HL-60 (cell line): ENCODE measurements at regions not wholly inside any gene's neighbourhood (a gene's known extent, or its start where the extent isn't known, plus 50 kb on each side); places are given as distances from the start of the nearest gene placed in this dataset.

Experiments
- CTCF ChIP-seq: IDR thresholded peaks from one replicate; pipeline ENCODE4 v1.5.1; 2011; ENCODE audit warnings: low read length, control low read depth, inconsistent platforms; ENCODE audit not compliant: insufficient read depth
- GABPA ChIP-seq: IDR thresholded peaks from 2 replicates; pipeline ENCODE4 v1.6.1; 2012; ENCODE audit warnings: low read depth
- POLR2AphosphoS5 ChIP-seq: IDR thresholded peaks from 2 replicates; pipeline ENCODE4 v1.6.1; 2012; ENCODE audit warnings: low read depth
- REST ChIP-seq: IDR thresholded peaks from 2 replicates; pipeline ENCODE4 v1.6.1; 2012; ENCODE audit warnings: low read depth; ENCODE audit not compliant: insufficient replicate concordance

- TF ChIP-seq CTCF (no peak), POLR2AphosphoS5 (no peak), GABPA (no peak), REST (no peak)
Measured at GRCh38 chr10:56823849-56824248, 462.8 kb upstream of the ZWINT start.
